C1 segment of cervical spinal cord (tissue), 14 donors: ENCODE measurements at regions not wholly inside any gene's neighbourhood (a gene's known extent, or its start where the extent isn't known, plus 50 kb on each side); places are given as distances from the start of the nearest gene placed in this dataset.

ENCODE experiments used
- DNase-seq, 14 donors: peaks; one replicate each; lab custom pipeline; 2025; lab: John Stamatoyannopoulos, UW

DNA sequence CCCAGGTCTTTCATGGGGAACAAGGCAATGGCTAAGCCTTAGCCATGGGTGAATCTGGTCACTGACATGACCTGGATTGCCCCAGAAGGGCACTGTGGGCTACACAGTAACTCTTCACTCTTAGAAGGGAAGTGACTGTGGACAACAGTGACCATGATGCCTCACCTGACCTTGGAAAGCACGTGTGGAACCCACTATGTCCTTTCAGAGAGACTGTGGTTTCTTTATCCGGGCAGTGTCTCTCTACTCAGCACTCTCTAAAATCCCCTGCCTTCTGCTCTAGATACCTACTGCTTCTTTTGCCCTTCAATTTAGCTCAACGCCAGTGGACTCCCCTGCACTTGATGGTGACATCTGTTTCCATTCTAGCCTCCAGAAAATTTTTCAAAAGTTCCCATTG is 66.1 kb upstream of the ANKFN1 start:
- no peak for DNase-seq

- no peak for DNase-seq
Measured at GRCh38 chr17:56096026-56096810, 57.1 kb upstream of the ANKFN1 start.

DNA sequence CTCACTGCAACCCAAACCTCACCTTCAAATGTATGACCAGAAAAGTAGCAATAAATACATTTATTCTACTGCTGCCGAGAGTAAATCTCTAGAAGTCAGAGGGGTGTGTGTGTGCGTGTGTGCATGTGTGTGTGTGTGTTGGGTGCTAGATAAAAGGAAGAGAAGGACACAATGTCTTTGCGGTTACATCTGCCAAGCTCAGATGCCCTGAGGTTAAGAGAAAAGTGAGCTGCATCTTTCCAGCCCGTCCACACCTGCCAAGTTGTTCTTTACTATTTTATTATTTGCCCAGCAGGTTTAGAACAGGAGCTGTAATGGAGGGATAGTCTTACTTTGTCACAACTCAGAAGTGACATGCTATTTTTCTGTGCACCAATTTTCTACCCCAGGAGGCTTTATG is 54.5 kb upstream of the ANKFN1 start:
- no peak for DNase-seq

DNA sequence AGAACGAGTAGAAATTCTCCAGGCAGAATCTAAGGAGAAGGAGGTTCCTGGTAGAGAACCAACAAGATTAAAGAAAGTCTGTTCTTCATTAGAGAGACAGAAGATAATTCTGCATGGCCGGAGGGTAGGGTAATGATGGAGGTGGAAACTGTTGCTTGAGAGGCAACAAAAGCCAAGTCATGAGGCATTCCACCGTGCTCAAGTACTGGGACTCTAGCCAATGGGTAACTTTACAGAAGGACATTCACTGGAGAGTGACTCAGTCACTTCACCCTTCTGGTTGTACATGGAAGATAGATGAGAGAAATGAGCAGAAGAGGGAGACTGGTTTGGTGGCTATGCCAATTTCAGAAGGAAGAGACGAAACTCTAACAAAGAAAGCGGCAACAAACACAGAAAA is 53.6 kb upstream of the ANKFN1 start:
- DNase-seq: no peak
